H1 (cell line): ENCODE measurements at regions not wholly inside any gene's neighbourhood (a gene's known extent, or its start where the extent isn't known, plus 50 kb on each side); places are given as distances from the start of the nearest gene placed in this dataset.

Experiments used
- ASH2L ChIP-seq: fragments of 200-600, 300-600 bp; sonication (generic); IDR thresholded peaks from one replicate; pipeline ENCODE4 v1.7.1; 2017; ENCODE audit warnings: low read length
- POLR2AphosphoS5 ChIP-seq: IDR thresholded peaks from 2 replicates; pipeline ENCODE4 v1.6.1; 2011; ENCODE audit warnings: low read depth, low read length
- POU5F1 ChIP-seq: IDR thresholded peaks from 2 replicates; pipeline ENCODE4 v1.6.1; 2011; ENCODE audit warnings: low read depth, mild to moderate bottlenecking, low read length, moderate library complexity
- TCF12 ChIP-seq: IDR thresholded peaks from 2 replicates; pipeline ENCODE4 v1.6.1; 2011; ENCODE audit warnings: low read depth, mild to moderate bottlenecking, low read length

DNA sequence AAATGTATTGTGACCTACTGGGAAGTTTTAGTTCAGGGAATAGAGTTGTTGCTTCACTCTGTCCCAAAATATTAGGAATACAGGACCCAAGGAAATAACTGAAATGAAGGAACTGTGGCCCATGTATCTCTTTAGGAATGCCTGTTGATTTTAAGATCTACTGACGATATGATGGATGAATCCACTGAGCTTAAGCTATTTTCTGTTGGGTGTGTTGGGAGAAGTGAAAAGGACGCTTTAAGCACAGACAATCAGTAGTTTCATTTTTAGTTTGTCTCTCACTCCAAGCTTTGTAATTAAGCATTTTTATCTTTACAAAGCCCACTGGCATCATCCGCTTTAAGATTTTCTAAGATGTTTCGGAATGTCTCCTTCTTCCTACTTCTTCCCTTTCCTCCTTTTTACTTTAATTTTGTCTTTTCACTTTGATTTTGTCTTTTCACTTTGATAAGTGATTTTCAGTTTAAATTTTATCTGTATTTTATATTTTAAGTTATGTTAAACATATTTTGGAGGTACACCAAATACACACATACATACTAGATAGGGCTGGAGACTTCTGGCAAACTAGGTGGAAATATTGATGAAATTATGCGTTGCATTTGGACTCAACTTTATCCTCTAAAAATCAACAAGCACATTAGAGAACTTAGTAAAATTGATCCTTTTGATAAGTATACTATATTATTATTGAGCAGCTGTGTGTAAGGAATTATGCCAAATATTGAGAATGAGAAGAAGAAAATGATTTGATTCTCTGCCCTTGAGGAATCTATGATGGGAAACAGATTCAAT is 52.3 kb upstream of the USP44 start (continued):
- TF ChIP-seq POU5F1 = no peak
- no peak for TF ChIP-seq TCF12
- TF ChIP-seq POLR2AphosphoS5 = no peak
- TF ChIP-seq ASH2L = no peak
- TF ChIP-seq, all 59 proteins: peak for 0
